H9 (cell line): ENCODE measurements at regions not wholly inside any gene's neighbourhood (a gene's known extent, or its start where the extent isn't known, plus 50 kb on each side); places are given as distances from the start of the nearest gene placed in this dataset.
A peak's percentile ranks its signal among the peaks of the same experiment; 100 is the strongest.

Source experiments
- DNase-seq: peaks from one replicate; pipeline ENCODE4 v3.0.0-alpha.2; 2017
- H2AFZ ChIP-seq: one replicate; pipeline ENCODE4 v1.6.1; 2013; ENCODE audit warnings: mild to moderate bottlenecking, low read length, control low read depth, moderate library complexity
- H2AK5ac ChIP-seq: 2 replicates; pipeline ENCODE4 v1.6.1; 2013; ENCODE audit warnings: low read length, control low read depth, mixed read lengths; ENCODE audit not compliant: insufficient read length
- H2BK120ac ChIP-seq: one replicate; pipeline ENCODE4 v1.6.1; 2013; ENCODE audit warnings: low read depth, mild to moderate bottlenecking, low read length, control low read depth, inconsistent platforms; ENCODE audit not compliant: poor library complexity, severe bottlenecking
- H2BK12ac ChIP-seq: 2 replicates; pipeline ENCODE4 v1.6.1; 2013; ENCODE audit warnings: low read length, control low read depth, mixed read lengths, low read depth; ENCODE audit not compliant: insufficient read length
- H2BK15ac ChIP-seq: 2 replicates; pipeline ENCODE4 v1.6.1; 2013; ENCODE audit warnings: low read depth, low read length, control low read depth
- H2BK20ac ChIP-seq: one replicate; pipeline ENCODE4 v1.6.1; 2013; ENCODE audit warnings: low read depth, mild to moderate bottlenecking, low read length, control low read depth, inconsistent platforms; ENCODE audit not compliant: poor library complexity, severe bottlenecking
- H2BK5ac ChIP-seq: 2 replicates; pipeline ENCODE4 v1.6.1; 2013; ENCODE audit warnings: low read length, control low read depth, mixed read lengths; ENCODE audit not compliant: insufficient read length
- H3K14ac ChIP-seq: 2 replicates; pipeline ENCODE4 v1.6.1; 2013; ENCODE audit warnings: low read length, control low read depth; ENCODE audit not compliant: insufficient read depth
- H3K18ac ChIP-seq: 2 replicates; pipeline ENCODE4 v1.6.1; 2013; ENCODE audit warnings: low read depth, mild to moderate bottlenecking, mixed read lengths, low read length, control low read depth; ENCODE audit not compliant: insufficient read length
- H3K23ac ChIP-seq: 2 replicates; pipeline ENCODE4 v1.6.1; 2013; ENCODE audit warnings: low read length, control low read depth, mixed read lengths, low read depth; ENCODE audit not compliant: insufficient read length
- H3K23me2 ChIP-seq: 2 replicates; pipeline ENCODE4 v1.6.1; 2013; ENCODE audit warnings: low read depth, mild to moderate bottlenecking, mixed read lengths, low read length, control low read depth; ENCODE audit not compliant: insufficient read length, poor library complexity, severe bottlenecking
- H3K27ac ChIP-seq: 2 replicates; pipeline ENCODE4 v1.5.1; 2013; ENCODE audit warnings: low read length, control low read depth, mixed read lengths, low read depth; ENCODE audit not compliant: insufficient read length
- H3K27me3 ChIP-seq: 2 replicates; pipeline ENCODE4 v1.6.1; 2013; ENCODE audit warnings: low read length, control low read depth, inconsistent platforms; ENCODE audit not compliant: insufficient read depth
- H3K4ac ChIP-seq: 2 replicates; pipeline ENCODE4 v1.6.1; 2013; ENCODE audit warnings: low read depth, mild to moderate bottlenecking, control low read depth, inconsistent platforms, low read length, moderate library complexity
- H3K4me1 ChIP-seq: 2 replicates; pipeline ENCODE4 v1.6.1; 2013; ENCODE audit warnings: low read length, control low read depth, inconsistent platforms; ENCODE audit not compliant: insufficient read depth
- H3K4me2 ChIP-seq: 2 replicates; pipeline ENCODE4 v1.6.1; 2013; ENCODE audit warnings: low read length, control low read depth, mixed read lengths; ENCODE audit not compliant: insufficient read length, insufficient read depth
- H3K56ac ChIP-seq: 2 replicates; pipeline ENCODE4 v1.6.1; 2013; ENCODE audit warnings: low read depth, mild to moderate bottlenecking, mixed read lengths, low read length, control low read depth; ENCODE audit not compliant: insufficient read length
- H3K79me1 ChIP-seq: 2 replicates; pipeline ENCODE4 v1.6.1; 2013; ENCODE audit warnings: low read depth, mild to moderate bottlenecking, moderate library complexity, low read length, control low read depth, inconsistent platforms; ENCODE audit not compliant: insufficient read depth, poor library complexity, severe bottlenecking
- H3K79me2 ChIP-seq: 2 replicates; pipeline ENCODE4 v1.6.1; 2013; ENCODE audit warnings: low read length, control low read depth, inconsistent platforms; ENCODE audit not compliant: insufficient read depth
- H3K9ac ChIP-seq: 2 replicates; pipeline ENCODE4 v1.6.1; 2013; ENCODE audit warnings: low read length, control low read depth, mixed read lengths; ENCODE audit not compliant: insufficient read length; ENCODE audit errors: extremely low read depth
- H3K9me3 ChIP-seq: one replicate; pipeline ENCODE4 v1.6.1; 2013; ENCODE audit warnings: low read depth, low read length, inconsistent platforms; ENCODE audit not compliant: control insufficient read depth
- H3T11ph ChIP-seq: one replicate; pipeline ENCODE4 v1.6.1; 2013; ENCODE audit warnings: mild to moderate bottlenecking, low read length, control low read depth, inconsistent platforms
- H4K20me1 ChIP-seq: one replicate; pipeline ENCODE4 v1.6.1; 2013; ENCODE audit not compliant: control insufficient read depth, insufficient read length, insufficient read depth
- H4K5ac ChIP-seq: 2 replicates; pipeline ENCODE4 v1.6.1; 2013; ENCODE audit warnings: low read depth, mild to moderate bottlenecking, mixed read lengths, low read length, control low read depth; ENCODE audit not compliant: insufficient read length
- H4K8ac ChIP-seq: replicated peaks from 2 replicates; pipeline ENCODE4 v1.6.1; 2013; ENCODE audit warnings: low read length, control low read depth, mixed read lengths, low read depth; ENCODE audit not compliant: insufficient read length
- H4K91ac ChIP-seq: 2 replicates; pipeline ENCODE4 v1.6.1; 2013; ENCODE audit warnings: low read depth, mild to moderate bottlenecking, moderate library complexity, mixed read lengths, low read length, control low read depth; ENCODE audit not compliant: insufficient read length
- H3K27ac Mint-ChIP-seq, 3 experiments: 2 replicates in 2 of 3; 3 replicates in 1 of 3; pipeline ENCODE4 v1.8.0; 2020 to 2021; ENCODE audit warnings: mixed read lengths in 3 of 3, mild to moderate bottlenecking in 1 of 3, moderate library complexity in 1 of 3
- H3K27me3 Mint-ChIP-seq: 2 replicates; pipeline ENCODE4 v1.8.0; 2021; ENCODE audit warnings: low read depth, mild to moderate bottlenecking, moderate library complexity, mixed read lengths
- H3K36me3 Mint-ChIP-seq, 3 experiments: 2 replicates in 2 of 3; 3 replicates in 1 of 3; pipeline ENCODE4 v1.8.0; 2020 to 2021; ENCODE audit warnings: low read depth in 3 of 3, mixed read lengths in 3 of 3; ENCODE audit not compliant: insufficient read depth in 1 of 3
- H3K4me1 Mint-ChIP-seq, 2 experiments: 2 replicates each; pipeline ENCODE4 v1.8.0; 2020; ENCODE audit warnings: mixed read lengths in 2 of 2
- H3K4me3 Mint-ChIP-seq, 2 experiments: 2 replicates in 1 of 2; 3 replicates in 1 of 2; pipeline ENCODE4 v1.8.0; 2020 to 2021; ENCODE audit warnings: mild to moderate bottlenecking in 2 of 2, mixed read lengths in 2 of 2, moderate library complexity in 1 of 2
- H3K9me3 Mint-ChIP-seq, 2 experiments: 2 replicates in 1 of 2; 3 replicates in 1 of 2; pipeline ENCODE4 v1.8.0; 2020; ENCODE audit warnings: mild to moderate bottlenecking in 2 of 2, mixed read lengths in 2 of 2, moderate library complexity in 1 of 2
- WGBS: extraction: QIAGEN DNeasy Blood & Tissue Kit; methylation state at CpG from one replicate; pipeline ENCODE4 v1.1.7; 2013; ENCODE audit warnings: missing lambda C conversion rate, low lambda C conversion rate, mixed read lengths; ENCODE audit not compliant: insufficient read length; ENCODE audit errors: extremely low coverage; 5-methylcytosine and 5-hydroxymethylcytosine counted together
- TF ChIP-seq, protein P1 (sequence below): fragments of 200-600 bp; sonication (generic); conservative IDR thresholded peaks from 3 replicates; pipeline ENCODE4 v1.8.0; 2021; ENCODE audit warnings: antibody characterized with exemption, mild to moderate bottlenecking

DNA sequence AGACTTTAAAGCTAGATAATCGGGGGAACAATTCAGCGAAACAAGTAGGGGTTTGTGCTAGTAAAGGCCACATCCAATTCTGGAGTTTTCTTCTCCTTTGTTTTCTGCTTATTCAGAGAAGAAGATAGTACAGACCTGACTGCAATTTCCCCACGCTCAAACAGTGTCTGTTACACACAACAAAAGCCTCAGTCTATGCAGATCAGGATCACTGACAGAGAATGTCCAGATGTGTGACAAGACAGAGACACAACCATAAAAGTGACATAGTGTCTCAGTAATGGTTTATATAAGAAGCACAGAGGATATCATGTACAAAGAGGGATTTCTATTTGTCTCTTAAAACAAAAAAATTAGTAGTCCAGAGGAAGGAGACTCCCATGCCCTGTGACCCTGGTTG, 70.7 kb upstream of the GTF3A start:
- H3K4me2 ChIP-seq, result no peak overlapping the region

More for the DNA sequence above, 70.7 kb upstream of the GTF3A start:
- no peaks in the 10 kb centered on the region for H3K9me3 ChIP-seq
- no CpG with 5 or more reads among the region's 3 CpGs for WGBS
- H3K23ac ChIP-seq, result no peak overlapping the region
- H3K9ac ChIP-seq, result no peak overlapping the region
- Mint-ChIP-seq H3K9me3 (peaks cover 0 to 6% of the 10 kb centered on the region in 2 experiments; a peak in 2 of 5 replicates), H3K4me1 (peaks cover 21 to 24% of the 10 kb centered on the region in 2 experiments), H3K27ac (0 out of 7 replicates have a peak overlapping the region, but pooled peaks of 1 of the 3 experiments have one; percentile 36), H3K36me3 (no peaks in the 10 kb centered on the region; a peak in 1 of 7 replicates), H3K27me3 (peaks cover 5% of the 10 kb centered on the region), H3K4me3 (no peak overlapping the region)
- H4K5ac ChIP-seq, result peak overlapping the region; percentile 72
- H2BK120ac ChIP-seq, result no peak overlapping the region
- H3K27me3 ChIP-seq, result no peaks in the 10 kb centered on the region
- DNase-seq, result no peak
- no peaks in the 10 kb centered on the region for H3K79me1 ChIP-seq
- H4K91ac ChIP-seq, result no peak overlapping the region
- no peak overlapping the region for H2BK5ac ChIP-seq
- H3K14ac ChIP-seq, result 0 out of 2 replicates have a peak overlapping the region, but pooled peaks have one; percentile 44
- no peak overlapping the region for H2BK20ac ChIP-seq
- H4K20me1 ChIP-seq, result no peaks in the 10 kb centered on the region
- H2BK12ac ChIP-seq, result no peak overlapping the region
- H3T11ph ChIP-seq, result no peak overlapping the region
- no peak overlapping the region for H4K8ac ChIP-seq
- H3K56ac ChIP-seq, result no peak overlapping the region
- TF ChIP-seq, protein P1, sequence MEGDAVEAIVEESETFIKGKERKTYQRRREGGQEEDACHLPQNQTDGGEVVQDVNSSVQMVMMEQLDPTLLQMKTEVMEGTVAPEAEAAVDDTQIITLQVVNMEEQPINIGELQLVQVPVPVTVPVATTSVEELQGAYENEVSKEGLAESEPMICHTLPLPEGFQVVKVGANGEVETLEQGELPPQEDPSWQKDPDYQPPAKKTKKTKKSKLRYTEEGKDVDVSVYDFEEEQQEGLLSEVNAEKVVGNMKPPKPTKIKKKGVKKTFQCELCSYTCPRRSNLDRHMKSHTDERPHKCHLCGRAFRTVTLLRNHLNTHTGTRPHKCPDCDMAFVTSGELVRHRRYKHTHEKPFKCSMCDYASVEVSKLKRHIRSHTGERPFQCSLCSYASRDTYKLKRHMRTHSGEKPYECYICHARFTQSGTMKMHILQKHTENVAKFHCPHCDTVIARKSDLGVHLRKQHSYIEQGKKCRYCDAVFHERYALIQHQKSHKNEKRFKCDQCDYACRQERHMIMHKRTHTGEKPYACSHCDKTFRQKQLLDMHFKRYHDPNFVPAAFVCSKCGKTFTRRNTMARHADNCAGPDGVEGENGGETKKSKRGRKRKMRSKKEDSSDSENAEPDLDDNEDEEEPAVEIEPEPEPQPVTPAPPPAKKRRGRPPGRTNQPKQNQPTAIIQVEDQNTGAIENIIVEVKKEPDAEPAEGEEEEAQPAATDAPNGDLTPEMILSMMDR, result no peak
- no peak overlapping the region for H2BK15ac ChIP-seq
- H3K18ac ChIP-seq, result no peak overlapping the region
- no peak overlapping the region for H2AK5ac ChIP-seq
- H3K79me2 ChIP-seq, result no peaks in the 10 kb centered on the region
- H3K4ac ChIP-seq, result no peak overlapping the region
- H3K27ac ChIP-seq, result no peak overlapping the region
- H3K4me1 ChIP-seq, result peaks cover 6% of the 10 kb centered on the region; the same call in 1 of the 2 replicates
- no peak overlapping the region for H2AFZ ChIP-seq
- H3K23me2 ChIP-seq, result no peaks in the 10 kb centered on the region
